Vagina (tissue), 2 donors: ENCODE measurements at regions not wholly inside any gene's neighbourhood (a gene's known extent, or its start where the extent isn't known, plus 50 kb on each side); places are given as distances from the start of the nearest gene placed in this dataset.

ENCODE experiments used
- DNase-seq, 2 donors: peaks; one replicate each; pipeline ENCODE4 v3.0.0-alpha.2; 2017; ENCODE audit errors: extremely low spot score in 2 of 2
- H3K27ac ChIP-seq: fragments of 200-600 bp; sonication (generic); one replicate; pipeline ENCODE4 v1.5.1; 2019
- H3K27me3 ChIP-seq: fragments of 200-600 bp; sonication (generic); one replicate; pipeline ENCODE4 v1.5.1; 2019
- H3K36me3 ChIP-seq, 2 donors: fragments of 200-600 bp; sonication (generic); one replicate each; pipeline ENCODE4 v1.5.1; 2017 to 2019
- H3K4me1 ChIP-seq: fragments of 200-600 bp; sonication (generic); one replicate; pipeline ENCODE4 v1.5.1; 2019
- H3K4me3 ChIP-seq, 2 donors: fragments of 200-600 bp; sonication (generic); 1 replicate in 1 of 2; 2 replicates in 1 of 2; pipeline ENCODE4 v1.5.1; 2016 to 2019
- H3K9me3 ChIP-seq: fragments of 200-600 bp; sonication (generic); one replicate; pipeline ENCODE4 v1.5.1; 2019
- POLR2A ChIP-seq, 2 donors: fragments of 450-650 bp; IDR thresholded peaks; one replicate each; pipeline ENCODE4 v1.6.1; 2017; ENCODE audit warnings: antibody characterized with exemption in 2 of 2, mild to moderate bottlenecking in 2 of 2, moderate library complexity in 2 of 2
- POLR2AphosphoS5 ChIP-seq, 2 donors: sonication (generic); formaldehyde crosslinking; IDR thresholded peaks; one replicate each; pipeline ENCODE4 v1.9.0; 2017; ENCODE audit warnings: antibody characterized with exemption in 2 of 2, mild to moderate bottlenecking in 2 of 2, low read depth in 1 of 2; ENCODE audit not compliant: insufficient read depth in 1 of 2
- intact Hi-C: fragments of 100-400 bp; cut with DNase I; formaldehyde crosslinking; loops from one replicate; pipeline ENCODE4 v1.15.1; 2023
- TF ChIP-seq, protein P1 (sequence below), 3 experiments: fragments of 450-650 bp in 2 of 3; fragments of 200-600 bp in 1 of 3; sonication (generic) in 1 of 3; IDR thresholded peaks; one replicate each; pipeline ENCODE4 v1.5.1; 2017 to 2019; ENCODE audit warnings: antibody characterized with exemption in 3 of 3, mild to moderate bottlenecking in 2 of 3, moderate library complexity in 2 of 3

GRCh38 chr11:71332046-71332445 is 79.7 kb upstream of the SHANK2 start:
- intact Hi-C loops, result no loop called here
- Histone ChIP-seq H3K4me1 (no peaks in the 10 kb centered on the region), H3K36me3 (no peaks in the 10 kb centered on the region), H3K4me3 (no peak overlapping the region), H3K27ac (no peak overlapping the region), H3K27me3 (no peaks in the 10 kb centered on the region), H3K9me3 (no peaks in the 10 kb centered on the region)
- TF ChIP-seq, protein P1, sequence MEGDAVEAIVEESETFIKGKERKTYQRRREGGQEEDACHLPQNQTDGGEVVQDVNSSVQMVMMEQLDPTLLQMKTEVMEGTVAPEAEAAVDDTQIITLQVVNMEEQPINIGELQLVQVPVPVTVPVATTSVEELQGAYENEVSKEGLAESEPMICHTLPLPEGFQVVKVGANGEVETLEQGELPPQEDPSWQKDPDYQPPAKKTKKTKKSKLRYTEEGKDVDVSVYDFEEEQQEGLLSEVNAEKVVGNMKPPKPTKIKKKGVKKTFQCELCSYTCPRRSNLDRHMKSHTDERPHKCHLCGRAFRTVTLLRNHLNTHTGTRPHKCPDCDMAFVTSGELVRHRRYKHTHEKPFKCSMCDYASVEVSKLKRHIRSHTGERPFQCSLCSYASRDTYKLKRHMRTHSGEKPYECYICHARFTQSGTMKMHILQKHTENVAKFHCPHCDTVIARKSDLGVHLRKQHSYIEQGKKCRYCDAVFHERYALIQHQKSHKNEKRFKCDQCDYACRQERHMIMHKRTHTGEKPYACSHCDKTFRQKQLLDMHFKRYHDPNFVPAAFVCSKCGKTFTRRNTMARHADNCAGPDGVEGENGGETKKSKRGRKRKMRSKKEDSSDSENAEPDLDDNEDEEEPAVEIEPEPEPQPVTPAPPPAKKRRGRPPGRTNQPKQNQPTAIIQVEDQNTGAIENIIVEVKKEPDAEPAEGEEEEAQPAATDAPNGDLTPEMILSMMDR (IDR thresholded peaks at IDR 0.05), result no peak
- TF ChIP-seq POLR2A (IDR thresholded peaks at IDR 0.05) (no peak), POLR2AphosphoS5 (IDR thresholded peaks at IDR 0.05; ENCODE audit: insufficient read depth in 1 of 2, low read depth in 1 of 2) (no peak)
- no peak for DNase-seq

GRCh38 chr11:71331631-71332030 is 79.3 kb upstream of the SHANK2 start:
- no peak for DNase-seq
- no peaks in the 10 kb centered on the region for H3K27me3 ChIP-seq
- no peak overlapping the region for H3K4me3 ChIP-seq
- H3K36me3 ChIP-seq, result no peaks in the 10 kb centered on the region
- TF ChIP-seq POLR2A (IDR thresholded peaks at IDR 0.05) (no peak), POLR2AphosphoS5 (IDR thresholded peaks at IDR 0.05; ENCODE audit: insufficient read depth in 1 of 2, low read depth in 1 of 2) (no peak)
- TF ChIP-seq, protein P1 (IDR thresholded peaks at IDR 0.05), result no peak
- no peaks in the 10 kb centered on the region for H3K4me1 ChIP-seq
- H3K9me3 ChIP-seq, result no peaks in the 10 kb centered on the region
- intact Hi-C loops, result no loop called here
- no peak overlapping the region for H3K27ac ChIP-seq

- no peak for DNase-seq
Measured at GRCh38 chr11:71330996-71331395, 78.6 kb upstream of the SHANK2 start.

DNA sequence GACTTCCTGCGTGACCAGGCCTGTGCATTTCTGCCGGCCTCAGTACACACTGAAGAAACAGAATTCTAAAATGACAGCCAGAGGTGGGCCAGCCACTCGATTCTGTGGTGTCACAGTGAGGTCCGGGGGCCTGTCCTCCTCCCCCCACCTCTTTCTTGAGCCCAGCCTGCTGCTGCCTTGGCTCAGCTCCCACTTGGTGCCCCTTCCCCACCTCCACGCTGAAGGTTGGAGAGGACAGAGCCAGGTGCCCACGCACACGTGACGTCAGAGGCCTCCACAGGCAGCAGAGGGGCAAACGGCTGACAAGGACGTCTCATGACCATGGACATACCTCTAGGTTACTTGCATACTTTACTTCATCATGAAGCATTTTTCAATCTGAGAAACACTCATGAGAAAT is 78.0 kb upstream of the SHANK2 start:
- Histone ChIP-seq H3K9me3 (no peaks in the 10 kb centered on the region), H3K27ac (no peak overlapping the region), H3K4me3 (no peak overlapping the region), H3K27me3 (no peaks in the 10 kb centered on the region), H3K36me3 (no peaks in the 10 kb centered on the region), H3K4me1 (no peaks in the 10 kb centered on the region)
- DNase-seq, result no peak
- intact Hi-C loops, result no loop called here
- TF ChIP-seq POLR2A (IDR thresholded peaks at IDR 0.05) (no peak), POLR2AphosphoS5 (IDR thresholded peaks at IDR 0.05; ENCODE audit: insufficient read depth in 1 of 2, low read depth in 1 of 2) (no peak)
- TF ChIP-seq, protein P1 (IDR thresholded peaks at IDR 0.05), result no peak

More at GRCh38 chr11:71330996-71331395, 78.6 kb upstream of the SHANK2 start:
- H3K27me3 ChIP-seq, result no peaks in the 10 kb centered on the region
- H3K9me3 ChIP-seq, result no peaks in the 10 kb centered on the region
- intact Hi-C loops, result no loop called here
- H3K27ac ChIP-seq, result no peak overlapping the region
- no peaks in the 10 kb centered on the region for H3K4me1 ChIP-seq
- no peaks in the 10 kb centered on the region for H3K36me3 ChIP-seq
- H3K4me3 ChIP-seq, result no peak overlapping the region
- TF ChIP-seq, protein P1 (IDR thresholded peaks at IDR 0.05), result no peak
- TF ChIP-seq POLR2AphosphoS5 (IDR thresholded peaks at IDR 0.05; ENCODE audit: insufficient read depth in 1 of 2, low read depth in 1 of 2), result no peak
- TF ChIP-seq POLR2A (IDR thresholded peaks at IDR 0.05), result no peak

GRCh38 chr11:71329786-71330185 is 77.4 kb upstream of the SHANK2 start:
- TF ChIP-seq POLR2A (IDR thresholded peaks at IDR 0.05) (no peak), POLR2AphosphoS5 (IDR thresholded peaks at IDR 0.05; ENCODE audit: insufficient read depth in 1 of 2, low read depth in 1 of 2) (no peak)
- TF ChIP-seq, protein P1 (IDR thresholded peaks at IDR 0.05), result no peak
- Histone ChIP-seq H3K4me3 (no peak overlapping the region), H3K4me1 (no peaks in the 10 kb centered on the region), H3K27me3 (no peaks in the 10 kb centered on the region), H3K36me3 (no peaks in the 10 kb centered on the region), H3K27ac (no peak overlapping the region), H3K9me3 (no peaks in the 10 kb centered on the region)
- DNase-seq, result no peak
- intact Hi-C loops, result no loop called here
